H9 (cell line): ENCODE measurements at regions not wholly inside any gene's neighbourhood (a gene's known extent, or its start where the extent isn't known, plus 50 kb on each side); places are given as distances from the start of the nearest gene placed in this dataset.

Experiments
- DNase-seq: peaks from one replicate; pipeline ENCODE4 v3.0.0-alpha.2; 2017
- H2AFZ ChIP-seq: one replicate; pipeline ENCODE4 v1.6.1; 2013; ENCODE audit warnings: mild to moderate bottlenecking, low read length, control low read depth, moderate library complexity
- H2AK5ac ChIP-seq: 2 replicates; pipeline ENCODE4 v1.6.1; 2013; ENCODE audit warnings: low read length, control low read depth, mixed read lengths; ENCODE audit not compliant: insufficient read length
- H2BK120ac ChIP-seq: one replicate; pipeline ENCODE4 v1.6.1; 2013; ENCODE audit warnings: low read depth, mild to moderate bottlenecking, low read length, control low read depth, inconsistent platforms; ENCODE audit not compliant: poor library complexity, severe bottlenecking
- H2BK12ac ChIP-seq: 2 replicates; pipeline ENCODE4 v1.6.1; 2013; ENCODE audit warnings: low read length, control low read depth, mixed read lengths, low read depth; ENCODE audit not compliant: insufficient read length
- H2BK15ac ChIP-seq: 2 replicates; pipeline ENCODE4 v1.6.1; 2013; ENCODE audit warnings: low read depth, low read length, control low read depth
- H2BK20ac ChIP-seq: one replicate; pipeline ENCODE4 v1.6.1; 2013; ENCODE audit warnings: low read depth, mild to moderate bottlenecking, low read length, control low read depth, inconsistent platforms; ENCODE audit not compliant: poor library complexity, severe bottlenecking
- H2BK5ac ChIP-seq: 2 replicates; pipeline ENCODE4 v1.6.1; 2013; ENCODE audit warnings: low read length, control low read depth, mixed read lengths; ENCODE audit not compliant: insufficient read length
- H3K14ac ChIP-seq: 2 replicates; pipeline ENCODE4 v1.6.1; 2013; ENCODE audit warnings: low read length, control low read depth; ENCODE audit not compliant: insufficient read depth
- H3K18ac ChIP-seq: 2 replicates; pipeline ENCODE4 v1.6.1; 2013; ENCODE audit warnings: low read depth, mild to moderate bottlenecking, mixed read lengths, low read length, control low read depth; ENCODE audit not compliant: insufficient read length
- H3K23ac ChIP-seq: 2 replicates; pipeline ENCODE4 v1.6.1; 2013; ENCODE audit warnings: low read length, control low read depth, mixed read lengths, low read depth; ENCODE audit not compliant: insufficient read length
- H3K23me2 ChIP-seq: 2 replicates; pipeline ENCODE4 v1.6.1; 2013; ENCODE audit warnings: low read depth, mild to moderate bottlenecking, mixed read lengths, low read length, control low read depth; ENCODE audit not compliant: insufficient read length, poor library complexity, severe bottlenecking
- H3K27ac ChIP-seq: 2 replicates; pipeline ENCODE4 v1.5.1; 2013; ENCODE audit warnings: low read length, control low read depth, mixed read lengths, low read depth; ENCODE audit not compliant: insufficient read length
- H3K27me3 ChIP-seq: 2 replicates; pipeline ENCODE4 v1.6.1; 2013; ENCODE audit warnings: low read length, control low read depth, inconsistent platforms; ENCODE audit not compliant: insufficient read depth
- H3K4ac ChIP-seq: 2 replicates; pipeline ENCODE4 v1.6.1; 2013; ENCODE audit warnings: low read depth, mild to moderate bottlenecking, control low read depth, inconsistent platforms, low read length, moderate library complexity
- H3K4me1 ChIP-seq: 2 replicates; pipeline ENCODE4 v1.6.1; 2013; ENCODE audit warnings: low read length, control low read depth, inconsistent platforms; ENCODE audit not compliant: insufficient read depth
- H3K4me2 ChIP-seq: 2 replicates; pipeline ENCODE4 v1.6.1; 2013; ENCODE audit warnings: low read length, control low read depth, mixed read lengths; ENCODE audit not compliant: insufficient read length, insufficient read depth
- H3K56ac ChIP-seq: 2 replicates; pipeline ENCODE4 v1.6.1; 2013; ENCODE audit warnings: low read depth, mild to moderate bottlenecking, mixed read lengths, low read length, control low read depth; ENCODE audit not compliant: insufficient read length
- H3K79me1 ChIP-seq: 2 replicates; pipeline ENCODE4 v1.6.1; 2013; ENCODE audit warnings: low read depth, mild to moderate bottlenecking, moderate library complexity, low read length, control low read depth, inconsistent platforms; ENCODE audit not compliant: insufficient read depth, poor library complexity, severe bottlenecking
- H3K79me2 ChIP-seq: 2 replicates; pipeline ENCODE4 v1.6.1; 2013; ENCODE audit warnings: low read length, control low read depth, inconsistent platforms; ENCODE audit not compliant: insufficient read depth
- H3K9ac ChIP-seq: 2 replicates; pipeline ENCODE4 v1.6.1; 2013; ENCODE audit warnings: low read length, control low read depth, mixed read lengths; ENCODE audit not compliant: insufficient read length; ENCODE audit errors: extremely low read depth
- H3K9me3 ChIP-seq: one replicate; pipeline ENCODE4 v1.6.1; 2013; ENCODE audit warnings: low read depth, low read length, inconsistent platforms; ENCODE audit not compliant: control insufficient read depth
- H3T11ph ChIP-seq: one replicate; pipeline ENCODE4 v1.6.1; 2013; ENCODE audit warnings: mild to moderate bottlenecking, low read length, control low read depth, inconsistent platforms
- H4K20me1 ChIP-seq: one replicate; pipeline ENCODE4 v1.6.1; 2013; ENCODE audit not compliant: control insufficient read depth, insufficient read length, insufficient read depth
- H4K5ac ChIP-seq: 2 replicates; pipeline ENCODE4 v1.6.1; 2013; ENCODE audit warnings: low read depth, mild to moderate bottlenecking, mixed read lengths, low read length, control low read depth; ENCODE audit not compliant: insufficient read length
- H4K8ac ChIP-seq: replicated peaks from 2 replicates; pipeline ENCODE4 v1.6.1; 2013; ENCODE audit warnings: low read length, control low read depth, mixed read lengths, low read depth; ENCODE audit not compliant: insufficient read length
- H4K91ac ChIP-seq: 2 replicates; pipeline ENCODE4 v1.6.1; 2013; ENCODE audit warnings: low read depth, mild to moderate bottlenecking, moderate library complexity, mixed read lengths, low read length, control low read depth; ENCODE audit not compliant: insufficient read length
- H3K27ac Mint-ChIP-seq, 3 experiments: 2 replicates in 2 of 3; 3 replicates in 1 of 3; pipeline ENCODE4 v1.8.0; 2020 to 2021; ENCODE audit warnings: mixed read lengths in 3 of 3, mild to moderate bottlenecking in 1 of 3, moderate library complexity in 1 of 3
- H3K27me3 Mint-ChIP-seq: 2 replicates; pipeline ENCODE4 v1.8.0; 2021; ENCODE audit warnings: low read depth, mild to moderate bottlenecking, moderate library complexity, mixed read lengths
- H3K36me3 Mint-ChIP-seq, 3 experiments: 2 replicates in 2 of 3; 3 replicates in 1 of 3; pipeline ENCODE4 v1.8.0; 2020 to 2021; ENCODE audit warnings: low read depth in 3 of 3, mixed read lengths in 3 of 3; ENCODE audit not compliant: insufficient read depth in 1 of 3
- H3K4me1 Mint-ChIP-seq, 2 experiments: 2 replicates each; pipeline ENCODE4 v1.8.0; 2020; ENCODE audit warnings: mixed read lengths in 2 of 2
- H3K4me3 Mint-ChIP-seq, 2 experiments: 2 replicates in 1 of 2; 3 replicates in 1 of 2; pipeline ENCODE4 v1.8.0; 2020 to 2021; ENCODE audit warnings: mild to moderate bottlenecking in 2 of 2, mixed read lengths in 2 of 2, moderate library complexity in 1 of 2
- H3K9me3 Mint-ChIP-seq, 2 experiments: 2 replicates in 1 of 2; 3 replicates in 1 of 2; pipeline ENCODE4 v1.8.0; 2020; ENCODE audit warnings: mild to moderate bottlenecking in 2 of 2, mixed read lengths in 2 of 2, moderate library complexity in 1 of 2
- CTCF ChIP-seq: fragments of 200-600 bp; sonication (generic); conservative IDR thresholded peaks from 3 replicates; pipeline ENCODE4 v1.8.0; 2021; ENCODE audit warnings: antibody characterized with exemption, mild to moderate bottlenecking

- Histone ChIP-seq H2BK20ac (no peak overlapping the region), H4K20me1 (no peaks in the 10 kb centered on the region), H2AFZ (no peak overlapping the region), H4K8ac (no peak overlapping the region), H4K91ac (no peak overlapping the region), H3K4me1 (no peaks in the 10 kb centered on the region), H3K27me3 (no peaks in the 10 kb centered on the region), H3K4ac (no peak overlapping the region), H3K79me1 (no peaks in the 10 kb centered on the region), H3K14ac (no peak overlapping the region), H3K18ac (no peak overlapping the region), H3K79me2 (no peaks in the 10 kb centered on the region), H3T11ph (no peak overlapping the region), H3K4me2 (no peak overlapping the region), H3K9ac (no peak overlapping the region), H2BK120ac (no peak overlapping the region), H2BK5ac (no peak overlapping the region), H4K5ac (no peak overlapping the region), H3K23me2 (no peaks in the 10 kb centered on the region), H2BK12ac (no peak overlapping the region), H3K56ac (no peak overlapping the region), H3K27ac (no peak overlapping the region), H2AK5ac (no peak overlapping the region), H3K9me3 (peaks cover 18% of the 10 kb centered on the region), H2BK15ac (no peak overlapping the region), H3K23ac (no peak overlapping the region)
- Mint-ChIP-seq H3K9me3 (peaks cover 41 to 50% of the 10 kb centered on the region in 2 experiments), H3K27ac (no peak overlapping the region), H3K4me3 (no peak overlapping the region), H3K27me3 (no peaks in the 10 kb centered on the region), H3K4me1 (no peaks in the 10 kb centered on the region), H3K36me3 (peaks cover 21 to 47% (median 36%) of the 10 kb centered on the region in 3 experiments)
- TF ChIP-seq CTCF = no peak
- DNase-seq = no peak
Measured at GRCh38 chr6:141218583-141218982, 914.1 kb upstream of the GJE1 start.
